HG03064 (cell line): ENCODE measurements at regions not wholly inside any gene's neighbourhood (a gene's known extent, or its start where the extent isn't known, plus 50 kb on each side); places are given as distances from the start of the nearest gene placed in this dataset.
"Not testable (repeated sequence)": the region's sequence is repeated elsewhere in the genome, so short reads cannot be mapped to it uniquely, and the experiment has no call there.

Experiments
- ATAC-seq: cut with Tn5 transposase; IDR thresholded peaks from one replicate; pipeline ENCODE4 v1.9.1; 2021; ENCODE audit warnings: low read depth; ENCODE audit not compliant: unreplicated experiment

GRCh38 chr7:79965946-79966345 lies 168.7 kb upstream of the GNAI1 start:
- no peak for ATAC-seq

GRCh38 chr7:79964463-79964862 lies 170.2 kb upstream of the GNAI1 start:
- no peak for ATAC-seq

- ATAC-seq = no peak
These were observed 181.5 kb upstream of the GNAI1 start for GRCh38 chr7:79953130-79953529.

- ATAC-seq = no peak
These were observed 182.2 kb upstream of the GNAI1 start for GRCh38 chr7:79952399-79952798.

- no peak for ATAC-seq
These were observed 183.2 kb upstream of the GNAI1 start for GRCh38 chr7:79951415-79951814.

- ATAC-seq = no peak
These were observed 184.9 kb upstream of the GNAI1 start for GRCh38 chr7:79949778-79950177.

- no peak for ATAC-seq
These were observed 198.2 kb upstream of the GNAI1 start for GRCh38 chr7:79936281-79936983.

- no peak for ATAC-seq
These were observed 199.9 kb upstream of the GNAI1 start for GRCh38 chr7:79934727-79935126.

- ATAC-seq = no peak
These were observed 201.5 kb upstream of the GNAI1 start for GRCh38 chr7:79933144-79933543.

- ATAC-seq = no peak
These were observed 204.0 kb upstream of the GNAI1 start for GRCh38 chr7:79930604-79931003.

GRCh38 chr7:79927116-79927515 lies 207.5 kb upstream of the GNAI1 start:
- no peak for ATAC-seq

GRCh38 chr7:79923953-79924352 lies 210.7 kb upstream of the GNAI1 start:
- ATAC-seq = no peak

GRCh38 chr7:79922894-79923293 lies 211.7 kb upstream of the GNAI1 start:
- ATAC-seq = no peak

- no peak for ATAC-seq
These were observed 212.7 kb upstream of the GNAI1 start for GRCh38 chr7:79921976-79922375.

GRCh38 chr7:79918632-79919031 lies 216.0 kb upstream of the GNAI1 start:
- ATAC-seq = not testable (repeated sequence)

GRCh38 chr7:79915346-79915745 lies 219.3 kb upstream of the GNAI1 start:
- not testable (repeated sequence) for ATAC-seq

- ATAC-seq = no peak
These were observed 222.4 kb upstream of the GNAI1 start for GRCh38 chr7:79912213-79912633.

- ATAC-seq = no peak
These were observed 223.2 kb upstream of the GNAI1 start for GRCh38 chr7:79911420-79911819.

GRCh38 chr7:79909176-79909575 lies 225.5 kb upstream of the GNAI1 start:
- no peak for ATAC-seq

- no peak for ATAC-seq
These were observed 237.5 kb upstream of the GNAI1 start for GRCh38 chr7:79897166-79897565.

GRCh38 chr7:79893991-79894390 lies 240.6 kb upstream of the GNAI1 start:
- ATAC-seq = no peak

- no peak for ATAC-seq
These were observed 251.7 kb upstream of the GNAI1 start for GRCh38 chr7:79882922-79883321.

GRCh38 chr7:79880312-79880711 lies 254.3 kb upstream of the GNAI1 start:
- no peak for ATAC-seq
